H1 (cell line): ENCODE measurements at regions not wholly inside any gene's neighbourhood (a gene's known extent, or its start where the extent isn't known, plus 50 kb on each side); places are given as distances from the start of the nearest gene placed in this dataset.

Experiments
- CTCF ChIA-PET: fragments of 300-600 bp; sonication (Branson Sonifier 250); formaldehyde crosslinking; loops from one replicate; lab custom pipeline; 2021; ENCODE audit not compliant: partially characterized antibody; lab: Charles Lee
- POLR2A ChIA-PET: fragments of 300-600 bp; sonication (Branson Sonifier 250); formaldehyde crosslinking; loops from one replicate; lab custom pipeline; 2021; ENCODE audit warnings: inconsistent platforms; ENCODE audit not compliant: partially characterized antibody; lab: Charles Lee
- DNase-seq, 2 experiments: peaks; one replicate each; pipeline versions ENCODE4 v3.0.0 to v3.0.0-alpha.2; 2010 to 2022; ENCODE audit warnings: low spot score in 2 of 2, low read depth in 1 of 2, mixed read lengths in 1 of 2
- FAIRE-seq: peaks from 2 replicates; lab custom pipeline; 2011; peaks lifted over from hg19 to GRCh38; lab: Jason Lieb, UNC
- H2AFZ ChIP-seq: 2 replicates; pipeline ENCODE4 v1.8.1; 2012; ENCODE audit warnings: low read length, inconsistent platforms
- H2AK5ac ChIP-seq: 2 replicates; pipeline ENCODE4 v1.6.1; 2013; ENCODE audit warnings: low read depth, low read length
- H2BK120ac ChIP-seq: replicated peaks from 2 replicates; pipeline ENCODE3; 2013; ENCODE audit warnings: low read depth, low read length, inconsistent platforms
- H2BK12ac ChIP-seq: 2 replicates; pipeline ENCODE4 v1.6.1; 2013; ENCODE audit warnings: low read depth, low read length
- H2BK15ac ChIP-seq: 2 replicates; pipeline ENCODE4 v1.6.1; 2013; ENCODE audit warnings: low read length
- H2BK20ac ChIP-seq: 2 replicates; pipeline ENCODE4 v1.6.1; 2013; ENCODE audit warnings: low read length
- H2BK5ac ChIP-seq: 2 replicates; pipeline ENCODE4 v1.6.1; 2013; ENCODE audit warnings: low read depth, low read length
- H3K14ac ChIP-seq: 2 replicates; pipeline ENCODE4 v1.6.1; 2013; ENCODE audit warnings: inconsistent platforms; ENCODE audit not compliant: insufficient read length
- H3K18ac ChIP-seq: 2 replicates; pipeline ENCODE4 v1.6.1; 2013; ENCODE audit warnings: low read length; ENCODE audit errors: extremely low read depth
- H3K23ac ChIP-seq: 2 replicates; pipeline ENCODE4 v1.6.1; 2013; ENCODE audit warnings: inconsistent platforms; ENCODE audit not compliant: insufficient read length
- H3K23me2 ChIP-seq: 2 replicates; pipeline ENCODE4 v1.6.1; 2013; ENCODE audit warnings: low read depth, low read length
- H3K27ac ChIP-seq: 2 replicates; pipeline ENCODE4 v1.6.1; 2011; ENCODE audit warnings: low read depth, low read length, inconsistent platforms
- H3K27me3 ChIP-seq, 4 experiments: replicated peaks in 1 of 4; 1 replicate in 1 of 4; 2 replicates in 3 of 4; pipeline versions ENCODE4 v1.6.1 to v1.8.1; 2011 to 2013; ENCODE audit warnings: low read length in 3 of 4, mild to moderate bottlenecking in 3 of 4, inconsistent platforms in 2 of 4, mixed read lengths in 2 of 4, moderate library complexity in 1 of 4; ENCODE audit not compliant: control insufficient read depth in 3 of 4, insufficient read depth in 3 of 4; ENCODE audit errors: extremely low read depth in 1 of 4
- H3K36me3 ChIP-seq, 4 experiments: 2 replicates each; pipeline versions ENCODE4 v1.6.1 to v1.8.1; 2011 to 2013; ENCODE audit warnings: mild to moderate bottlenecking in 4 of 4, low read length in 3 of 4, moderate library complexity in 2 of 4, control low read depth in 1 of 4, inconsistent platforms in 1 of 4; ENCODE audit not compliant: insufficient read depth in 4 of 4, control insufficient read depth in 2 of 4
- H3K4ac ChIP-seq: replicated peaks from 2 replicates; pipeline ENCODE3; 2013; ENCODE audit warnings: low read length, low read depth, mixed read lengths, inconsistent platforms; ENCODE audit not compliant: insufficient read length
- H3K4me1 ChIP-seq, 4 experiments: replicated peaks in 1 of 4; 1 replicate in 1 of 4; 2 replicates in 3 of 4; pipeline versions ENCODE4 v1.6.1 to v1.8.1; 2011 to 2013; ENCODE audit warnings: low read length in 3 of 4, inconsistent platforms in 2 of 4, mixed read lengths in 1 of 4; ENCODE audit not compliant: insufficient read depth in 4 of 4, control insufficient read depth in 3 of 4
- H3K4me2 ChIP-seq, 2 experiments: 2 replicates each; pipeline versions ENCODE4 v1.6.1 to v1.8.1; 2011 to 2013; ENCODE audit warnings: low read depth in 2 of 2, low read length in 2 of 2, control low read depth in 1 of 2, inconsistent platforms in 1 of 2, mild to moderate bottlenecking in 1 of 2; ENCODE audit not compliant: insufficient read depth in 1 of 2
- H3K4me3 ChIP-seq, 4 experiments: fragments of 200-600, 300-600 bp in 1 of 4; sonication (generic), shearing (Covaris generic), sonication (Bioruptor Twin) in 1 of 4; 2 replicates each; pipeline versions ENCODE4 v1.5.1 to v1.8.1; 2011 to 2016; ENCODE audit warnings: low read length in 4 of 4, low read depth in 3 of 4, control low read depth in 2 of 4, inconsistent platforms in 2 of 4, mild to moderate bottlenecking in 2 of 4, mixed read lengths in 1 of 4, moderate library complexity in 1 of 4; ENCODE audit not compliant: insufficient read depth in 2 of 4; ENCODE audit errors: extremely low read depth in 1 of 4
- H3K56ac ChIP-seq: replicated peaks from 2 replicates; pipeline ENCODE3; 2013; ENCODE audit warnings: low read depth, mild to moderate bottlenecking, mixed read lengths, low read length, inconsistent platforms; ENCODE audit not compliant: insufficient read length
- H3K79me1 ChIP-seq: 2 replicates; pipeline ENCODE4 v1.6.1; 2013; ENCODE audit warnings: low read depth, low read length, control low read depth
- H3K79me2 ChIP-seq, 2 experiments: 2 replicates each; pipeline versions ENCODE4 v1.6.1 to v1.8.1; 2012 to 2013; ENCODE audit warnings: low read length in 2 of 2, mild to moderate bottlenecking in 2 of 2, inconsistent platforms in 1 of 2; ENCODE audit not compliant: insufficient read depth in 2 of 2, control insufficient read depth in 1 of 2
- H3K9ac ChIP-seq, 4 experiments: replicated peaks in 1 of 4; 1 replicate in 1 of 4; 2 replicates in 3 of 4; pipeline versions ENCODE4 v1.6.1 to v1.8.1; 2011 to 2013; ENCODE audit warnings: low read depth in 3 of 4, low read length in 3 of 4, control low read depth in 2 of 4, mild to moderate bottlenecking in 2 of 4, moderate library complexity in 2 of 4, inconsistent platforms in 1 of 4; ENCODE audit errors: extremely low read depth in 1 of 4
- H3K9me3 ChIP-seq, 2 experiments: 2 replicates each; pipeline versions ENCODE4 v1.6.1 to v1.8.1; 2012 to 2013; ENCODE audit warnings: mild to moderate bottlenecking in 2 of 2, moderate library complexity in 2 of 2, control low read depth in 1 of 2, inconsistent platforms in 1 of 2, low read depth in 1 of 2, low read length in 1 of 2, mixed read lengths in 1 of 2; ENCODE audit not compliant: insufficient read depth in 2 of 2
- H4K20me1 ChIP-seq, 2 experiments: replicated peaks in 1 of 2; 2 replicates each; pipeline versions ENCODE3 to v1.8.1; 2011 to 2013; ENCODE audit warnings: inconsistent platforms in 2 of 2, low read length in 2 of 2, mild to moderate bottlenecking in 1 of 2; ENCODE audit not compliant: insufficient read depth in 2 of 2, control insufficient read depth in 1 of 2
- H4K5ac ChIP-seq: 2 replicates; pipeline ENCODE4 v1.6.1; 2013; ENCODE audit warnings: low read length, low read depth, mixed read lengths, inconsistent platforms; ENCODE audit not compliant: insufficient read length
- H4K8ac ChIP-seq: 2 replicates; pipeline ENCODE4 v1.8.0; 2013; ENCODE audit warnings: mild to moderate bottlenecking, moderate library complexity, low read length, inconsistent platforms; ENCODE audit not compliant: insufficient read depth; ENCODE audit errors: extremely low read depth
- H4K91ac ChIP-seq: replicated peaks from 2 replicates; pipeline ENCODE3; 2013; ENCODE audit warnings: low read length, mixed read lengths, inconsistent platforms; ENCODE audit not compliant: insufficient read length
- CBX8 ChIP-seq: fragments of 300-800, 300-1000 bp; sonication (generic); IDR thresholded peaks from 2 replicates; pipeline ENCODE4 v1.7.1; 2016; ENCODE audit warnings: low read depth, low read length, borderline replicate concordance
- NANOG ChIP-seq: IDR thresholded peaks from 2 replicates; pipeline ENCODE4 v1.6.1; 2011; ENCODE audit warnings: low read length, low read depth, mild to moderate bottlenecking, inconsistent platforms; ENCODE audit not compliant: insufficient read depth, poor library complexity, severe bottlenecking
- POU5F1 ChIP-seq: IDR thresholded peaks from 2 replicates; pipeline ENCODE4 v1.6.1; 2011; ENCODE audit warnings: low read depth, mild to moderate bottlenecking, low read length, moderate library complexity
- SP4 ChIP-seq: IDR thresholded peaks from 2 replicates; pipeline ENCODE4 v1.6.1; 2012; ENCODE audit warnings: low read length, inconsistent platforms
- SRF ChIP-seq: IDR thresholded peaks from 2 replicates; pipeline ENCODE4 v1.6.1; 2011; ENCODE audit warnings: mild to moderate bottlenecking, low read depth, low read length, moderate library complexity
- WGBS, 2 experiments: shearing (Covaris generic) in 1 of 2; methylation state at CpG; one replicate each; pipeline versions ENCODE4 v1.1.6 to v1.1.7; 2013 to 2015; ENCODE audit warnings: low lambda C conversion rate in 2 of 2, mixed read lengths in 2 of 2, inconsistent platforms in 1 of 2, low coverage in 1 of 2, missing lambda C conversion rate in 1 of 2; ENCODE audit not compliant: insufficient replicate concordance in 2 of 2, insufficient coverage in 1 of 2, insufficient read length in 1 of 2; ENCODE audit errors: extremely low coverage in 1 of 2, missing lambda C conversion rate in 1 of 2; 5-methylcytosine and 5-hydroxymethylcytosine counted together

- Histone ChIP-seq H3K4me1 (no peaks in the 10 kb centered on the region), H3K14ac (no peak overlapping the region), H2BK15ac (no peak overlapping the region), H3K23me2 (peaks cover 2% of the 10 kb centered on the region; the same call in 1 of the 2 replicates), H3K9me3 (no peaks in the 10 kb centered on the region), H3K4me2 (no peak overlapping the region), H3K23ac (no peak overlapping the region), H2BK20ac (no peak overlapping the region), H3K27me3 (no peaks in the 10 kb centered on the region), H4K8ac (no peak overlapping the region), H4K91ac (no peak overlapping the region), H3K4me3 (no peak overlapping the region), H3K36me3 (no peaks in the 10 kb centered on the region), H2BK12ac (no peak overlapping the region), H3K79me2 (no peaks in the 10 kb centered on the region), H3K9ac (no peak overlapping the region), H4K5ac (no peak overlapping the region), H3K79me1 (no peaks in the 10 kb centered on the region), H2BK120ac (no peak overlapping the region), H2BK5ac (no peak overlapping the region), H2AK5ac (no peak overlapping the region), H3K56ac (no peak overlapping the region), H3K4ac (no peak overlapping the region), H2AFZ (no peak overlapping the region), H3K27ac (no peak overlapping the region), H3K18ac (no peak overlapping the region), H4K20me1 (no peaks in the 10 kb centered on the region)
- 92% methylated on average over 2 of the region's 2 CpGs; no CpG with 5 or more reads in 1 of the 2 experiments for WGBS, 2 experiments
- CTCF ChIA-PET: interaction anchor here (0.9 kb wide), 1 partner anchor 486 kb away, joined by 3 read pairs; no protein-coding TSS in a partner anchor
- FAIRE-seq (no peak), DNase-seq (no peak)
- TF ChIP-seq SP4 (no peak), POU5F1 (no peak), SRF (no peak), CBX8 (no peak), NANOG (no peak)
- POLR2A ChIA-PET: no interaction called here
These were observed 406.2 kb upstream of the FLRT2 start for GRCh38 chr14:85123755-85124154.
